ENCODE measurements at regions not wholly inside any gene's neighbourhood (a gene's known extent, or its start where the extent isn't known, plus 50 kb on each side); places are given as distances from the start of the nearest gene placed in this dataset.

- ATAC-seq (no peak), DNase-seq (ENCODE audit: low read depth, low spot score) (no peak)
- Histone ChIP-seq H3K9me2 (ENCODE audit: insufficient read depth) (no peaks in the 10 kb centered on the region), H3K79me2 (ENCODE audit: insufficient read depth, low read length) (no peaks in the 10 kb centered on the region), H3K9ac (ENCODE audit: low read length) (no peak overlapping the region), H3K4me1 (ENCODE audit: control insufficient read depth in 1 of 2, insufficient read depth in 2 of 2, low read length in 2 of 2) (no peaks in the 10 kb centered on the region), H3K27me3 (ENCODE audit: insufficient read depth, low read length) (no peaks in the 10 kb centered on the region), H3K36me3 (ENCODE audit: control insufficient read depth in 1 of 2, insufficient read depth in 2 of 2, low read length in 2 of 2) (no peaks in the 10 kb centered on the region), H3K4me3 (replicated peaks in 1 of 2; ENCODE audit: low read depth in 1 of 2, low read length in 2 of 2) (no peak overlapping the region), H3K4me2 (ENCODE audit: low read length) (no peak overlapping the region), H3K27ac (ENCODE audit: low read depth, low read length) (no peak overlapping the region), H2AFZ (ENCODE audit: low read depth, low read length, poor library complexity, severe bottlenecking) (no peak overlapping the region), H3K9me3 (ENCODE audit: control insufficient read depth in 1 of 2, insufficient read depth in 1 of 2, low read depth in 1 of 2, low read length in 2 of 2) (no peaks in the 10 kb centered on the region), H4K20me1 (ENCODE audit: insufficient read depth) (no peaks in the 10 kb centered on the region)
- intact Hi-C loops (cut with micrococcal nuclease), result no loop called here
- ChIA-PET CTCF (no interaction called here), RAD21 (ENCODE audit: low non-redundant PET in 1 of 2, low total read pairs in 2 of 2, uncharacterized antibody in 2 of 2, unreplicated experiment in 2 of 2) (no interaction called here), POLR2A (no interaction called here)
- TF ChIP-seq SP1 (IDR thresholded peaks at IDR 0.05; ENCODE audit: low read depth) (no peak), POLR2AphosphoS5 (IDR thresholded peaks at IDR 0.05; ENCODE audit: low read depth, low read length) (no peak), FOSL1 (IDR thresholded peaks at IDR 0.05; ENCODE audit: low read depth) (no peak), MAX (IDR thresholded peaks at IDR 0.05) (no peak), ZFX (IDR thresholded peaks at IDR 0.05) (no peak), ELF1 (IDR thresholded peaks at IDR 0.05; ENCODE audit: borderline replicate concordance, low read depth) (no peak), REST (IDR thresholded peaks at IDR 0.05; ENCODE audit: low read depth) (no peak)
- no TSS peak for BruUV-seq (replicated peaks)
Observed at GRCh38 chr1:193592317-193592716, 405.9 kb upstream of the B3GALT2 start.

GRCh38 chr1:193590102-193590501, 403.7 kb upstream of the B3GALT2 start:
- CTCF ChIA-PET, result no interaction called here
- no peak overlapping the region for H3K4me3 ChIP-seq (replicated peaks in 1 of 2; ENCODE audit: low read depth in 1 of 2, low read length in 2 of 2)
- H3K4me2 ChIP-seq (ENCODE audit: low read length), result no peak overlapping the region
- no peaks in the 10 kb centered on the region for H3K36me3 ChIP-seq (ENCODE audit: control insufficient read depth in 1 of 2, insufficient read depth in 2 of 2, low read length in 2 of 2)
- DNase-seq (ENCODE audit: low read depth, low spot score), result no peak
- no peaks in the 10 kb centered on the region for H3K9me2 ChIP-seq (ENCODE audit: insufficient read depth)
- no peak overlapping the region for H2AFZ ChIP-seq (ENCODE audit: low read depth, low read length, poor library complexity, severe bottlenecking)
- H3K27ac ChIP-seq (ENCODE audit: low read depth, low read length), result no peak overlapping the region
- BruUV-seq (replicated peaks), result no TSS peak
- RAD21 ChIA-PET (ENCODE audit: low non-redundant PET in 1 of 2, low total read pairs in 2 of 2, uncharacterized antibody in 2 of 2, unreplicated experiment in 2 of 2), result no interaction called here
- POLR2A ChIA-PET, result no interaction called here
- no peaks in the 10 kb centered on the region for H4K20me1 ChIP-seq (ENCODE audit: insufficient read depth)
- no peaks in the 10 kb centered on the region for H3K9me3 ChIP-seq (ENCODE audit: control insufficient read depth in 1 of 2, insufficient read depth in 1 of 2, low read depth in 1 of 2, low read length in 2 of 2)
- no peaks in the 10 kb centered on the region for H3K4me1 ChIP-seq (ENCODE audit: control insufficient read depth in 1 of 2, insufficient read depth in 2 of 2, low read length in 2 of 2)
- H3K9ac ChIP-seq (ENCODE audit: low read length), result no peak overlapping the region
- H3K79me2 ChIP-seq (ENCODE audit: insufficient read depth, low read length), result no peaks in the 10 kb centered on the region
- no peak for TF ChIP-seq SP1 (IDR thresholded peaks at IDR 0.05; ENCODE audit: low read depth)
- TF ChIP-seq TCF7L2 (IDR thresholded peaks at IDR 0.05; ENCODE audit: borderline replicate concordance, extremely low read depth, insufficient read depth, insufficient read length), result no peak
- no peak for TF ChIP-seq EZH2 (IDR thresholded peaks at IDR 0.05)
- TF ChIP-seq ELF1 (IDR thresholded peaks at IDR 0.05; ENCODE audit: borderline replicate concordance, low read depth), result no peak
- TF ChIP-seq FOSL1 (IDR thresholded peaks at IDR 0.05; ENCODE audit: low read depth), result no peak
- no peak for TF ChIP-seq YY1 (IDR thresholded peaks at IDR 0.05; ENCODE audit: extremely low read depth, insufficient replicate concordance, low read depth, low read length)
- no peak for TF ChIP-seq CBX3 (IDR thresholded peaks at IDR 0.05; ENCODE audit: low read depth)
- no peak for TF ChIP-seq EGR1 (IDR thresholded peaks at IDR 0.05; ENCODE audit: low read depth)
- TF ChIP-seq POLR2A (IDR thresholded peaks at IDR 0.05; ENCODE audit: borderline replicate concordance, extremely low read depth, insufficient read depth, insufficient read length), result no peak
- no peak for TF ChIP-seq ATF3 (IDR thresholded peaks at IDR 0.05)
- TF ChIP-seq CEBPB (IDR thresholded peaks at IDR 0.05; ENCODE audit: low read depth), result no peak
- no peak for TF ChIP-seq ZNF274 (IDR thresholded peaks at IDR 0.05; ENCODE audit: low read depth, low read length)
- TF ChIP-seq EZH2phosphoT487 (IDR thresholded peaks at IDR 0.05; ENCODE audit: borderline replicate concordance), result no peak
- TF ChIP-seq MAX (IDR thresholded peaks at IDR 0.05), result no peak
- ATAC-seq, result no peak
- no peaks in the 10 kb centered on the region for H3K27me3 ChIP-seq (ENCODE audit: insufficient read depth, low read length)
- intact Hi-C loops (cut with micrococcal nuclease), result no loop called here

All from HCT116 (cell line).